HFF-Myc (cell line): ENCODE measurements at regions not wholly inside any gene's neighbourhood (a gene's known extent, or its start where the extent isn't known, plus 50 kb on each side); places are given as distances from the start of the nearest gene placed in this dataset.

Experiments used
- DNase-seq: peaks from one replicate; pipeline ENCODE4 v3.0.0-alpha.2; 2011; ENCODE audit warnings: low read depth; ENCODE audit errors: extremely low read depth
- H3K4me3 ChIP-seq: replicated peaks from 2 replicates; pipeline ENCODE4 v1.5.1; 2011; ENCODE audit warnings: low read depth, mild to moderate bottlenecking, control low read depth, low read length
- CTCF ChIP-seq: IDR thresholded peaks from 2 replicates; pipeline ENCODE4 v1.5.1; 2012; ENCODE audit warnings: mild to moderate bottlenecking, low read depth, low read length, control low read depth; ENCODE audit errors: missing control alignments

DNA sequence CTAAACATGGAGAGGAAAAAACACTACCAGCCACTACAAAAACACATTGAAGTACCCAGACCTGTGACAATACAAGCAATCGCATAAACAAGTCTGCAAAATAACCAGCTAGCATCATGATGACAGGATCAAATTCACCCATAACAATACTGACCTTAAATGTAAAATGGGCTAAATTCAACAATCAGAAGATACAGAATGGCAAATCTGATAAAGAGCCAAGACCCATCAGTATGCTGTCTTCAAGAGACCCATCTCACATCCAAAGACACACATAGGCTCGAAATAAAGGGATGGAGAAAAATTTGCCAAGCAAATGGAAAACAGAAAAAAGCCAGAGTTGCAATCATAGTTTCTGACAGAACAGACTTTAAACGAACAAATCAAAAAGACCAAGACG lies 294.4 kb downstream of the MEF2C start:
- no peak for TF ChIP-seq CTCF
- DNase-seq = no peak
- H3K4me3 ChIP-seq = no peak overlapping the region

DNA sequence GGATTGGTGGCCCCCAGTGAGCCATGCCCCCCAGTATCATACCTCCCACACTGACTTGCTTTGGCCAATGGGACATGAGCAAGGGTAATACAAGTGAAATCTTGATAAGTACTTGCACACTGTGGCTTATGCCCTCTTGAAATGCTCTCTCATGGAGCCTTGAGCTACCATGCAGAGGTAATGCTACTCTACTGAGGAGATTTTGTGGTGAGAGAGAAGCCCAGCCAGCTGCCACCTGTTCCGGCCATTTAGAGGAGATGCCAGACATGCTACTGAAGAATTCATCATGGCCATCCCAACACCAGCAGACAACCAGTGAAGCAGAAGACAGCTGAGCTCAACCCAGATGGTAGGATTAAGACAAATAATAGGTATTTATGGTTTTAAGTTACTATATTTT lies 299.5 kb downstream of the MEF2C start:
- no peak for DNase-seq
- no peak for TF ChIP-seq CTCF
- no peak overlapping the region for H3K4me3 ChIP-seq

DNA sequence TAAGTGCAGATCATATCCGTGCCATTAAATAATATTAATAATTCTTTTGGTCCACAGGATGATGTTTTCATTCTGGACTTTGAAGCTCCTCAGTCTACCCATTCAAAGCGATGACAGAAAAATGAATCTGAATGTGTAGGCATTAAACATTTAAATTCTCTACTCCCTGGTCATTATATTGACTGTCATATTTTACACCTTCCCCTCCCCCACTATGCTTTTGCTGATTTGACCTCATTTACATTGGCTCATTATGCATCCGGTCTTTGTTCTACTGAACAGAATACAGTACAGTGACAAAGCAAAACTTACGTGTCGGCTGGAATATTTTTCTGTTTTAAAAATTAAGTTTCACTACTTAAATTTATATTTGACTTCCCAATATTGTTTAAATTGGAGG lies 289.7 kb upstream of the TMEM161B start:
- no peak for DNase-seq
- no peak for TF ChIP-seq CTCF

DNA sequence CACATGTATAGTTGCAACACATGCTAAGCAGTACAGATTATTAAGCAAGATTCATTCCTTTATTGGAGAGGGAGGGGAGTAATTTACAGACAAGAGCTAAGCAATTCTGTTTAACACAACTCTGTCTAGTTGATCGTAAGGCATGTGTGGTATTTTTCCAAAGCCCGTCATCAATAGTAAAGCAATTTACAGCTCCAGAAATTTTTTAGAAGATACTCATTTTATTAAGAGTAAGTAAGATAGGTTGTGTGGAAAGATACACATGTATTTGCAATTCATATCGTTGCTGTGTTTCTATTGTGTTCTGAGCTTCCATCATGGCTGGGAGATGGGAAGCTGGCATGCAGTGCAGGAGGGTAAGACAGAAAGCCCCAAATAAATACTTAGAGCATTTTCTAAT lies 289.2 kb upstream of the TMEM161B start:
- no peak for DNase-seq
- no peak for TF ChIP-seq CTCF
- no peak overlapping the region for H3K4me3 ChIP-seq

More for the DNA sequence above, 289.7 kb upstream of the TMEM161B start:
- no peak overlapping the region for H3K4me3 ChIP-seq

DNA sequence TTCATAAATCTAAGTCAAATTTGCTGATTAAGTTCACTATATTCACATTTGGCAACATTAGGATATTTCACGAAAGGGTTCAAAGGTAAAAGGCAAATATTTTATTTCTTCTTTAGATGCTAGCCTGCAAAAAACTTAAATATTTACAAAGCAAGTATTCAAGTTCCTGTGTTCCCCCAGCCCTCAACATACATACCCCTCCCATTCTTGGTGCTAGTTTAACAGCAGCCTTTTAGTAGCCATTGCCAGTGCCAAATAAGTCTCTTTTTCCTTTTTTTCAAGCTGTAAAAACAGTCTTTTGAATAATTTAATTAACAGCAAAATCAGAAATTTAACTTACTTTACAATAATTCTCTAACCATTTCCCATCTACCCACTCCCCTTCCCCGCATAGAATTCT lies 288.5 kb upstream of the TMEM161B start:
- no peak overlapping the region for H3K4me3 ChIP-seq
- DNase-seq = no peak
- no peak for TF ChIP-seq CTCF

- no peak overlapping the region for H3K4me3 ChIP-seq
- TF ChIP-seq CTCF = no peak
- no peak for DNase-seq
Measured at GRCh38 chr5:88556406-88556805, 287.8 kb upstream of the TMEM161B start.

DNA sequence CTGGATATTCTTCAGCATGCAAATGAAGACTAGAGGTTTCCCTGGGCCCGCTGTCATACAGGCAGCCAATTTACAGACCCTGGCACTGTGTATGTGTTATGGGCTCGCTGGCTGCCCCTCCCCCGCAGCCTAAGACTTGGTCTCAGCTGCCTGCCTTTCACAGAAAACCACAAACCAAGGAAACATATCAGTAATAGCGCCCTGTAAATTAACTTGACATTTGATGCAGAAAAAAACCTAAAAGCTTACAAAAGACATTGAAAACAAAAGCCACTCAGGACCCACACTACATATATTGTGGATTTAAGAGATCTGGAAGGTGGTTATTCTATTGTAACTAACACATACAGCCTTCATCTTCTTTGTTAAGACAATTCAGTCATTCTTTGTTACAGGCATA lies 287.0 kb upstream of the TMEM161B start:
- DNase-seq = no peak
- no peak for TF ChIP-seq CTCF
- no peak overlapping the region for H3K4me3 ChIP-seq
